HG02678 (cell line): ENCODE measurements at regions not wholly inside any gene's neighbourhood (a gene's known extent, or its start where the extent isn't known, plus 50 kb on each side); places are given as distances from the start of the nearest gene placed in this dataset.

ENCODE experiments used
- ATAC-seq: cut with Tn5 transposase; IDR thresholded peaks from one replicate; pipeline ENCODE4 v1.9.1; 2021; ENCODE audit warnings: mild to moderate bottlenecking, moderate library complexity; ENCODE audit not compliant: unreplicated experiment

GRCh38 chr17:56737421-56738161, 96.1 kb downstream of the C17orf67 start:
- ATAC-seq, result peak; percentile 94

- ATAC-seq, result no peak
Observed at GRCh38 chr17:56739376-56739775, 94.3 kb downstream of the C17orf67 start.

- no peak for ATAC-seq
Observed at GRCh38 chr17:56739776-56740175, 93.9 kb downstream of the C17orf67 start.

- ATAC-seq, result no peak
Observed at GRCh38 chr17:56740481-56740880, 93.2 kb downstream of the C17orf67 start.
